SK-N-MC (cell line): ENCODE measurements at regions not wholly inside any gene's neighbourhood (a gene's known extent, or its start where the extent isn't known, plus 50 kb on each side); places are given as distances from the start of the nearest gene placed in this dataset.

Source experiments
- FOXP2 ChIP-seq: optimal IDR thresholded peaks from 2 replicates; pipeline ENCODE3; 2011; ENCODE audit warnings: mild to moderate bottlenecking, moderate library complexity; ENCODE audit not compliant: insufficient read depth; ENCODE audit errors: extremely low read length, control extremely low read depth
- POLR2AphosphoS5 ChIP-seq: IDR thresholded peaks from 2 replicates; pipeline ENCODE4 v1.6.1; 2012; ENCODE audit warnings: mild to moderate bottlenecking, low read depth, low read length, borderline replicate concordance

DNA sequence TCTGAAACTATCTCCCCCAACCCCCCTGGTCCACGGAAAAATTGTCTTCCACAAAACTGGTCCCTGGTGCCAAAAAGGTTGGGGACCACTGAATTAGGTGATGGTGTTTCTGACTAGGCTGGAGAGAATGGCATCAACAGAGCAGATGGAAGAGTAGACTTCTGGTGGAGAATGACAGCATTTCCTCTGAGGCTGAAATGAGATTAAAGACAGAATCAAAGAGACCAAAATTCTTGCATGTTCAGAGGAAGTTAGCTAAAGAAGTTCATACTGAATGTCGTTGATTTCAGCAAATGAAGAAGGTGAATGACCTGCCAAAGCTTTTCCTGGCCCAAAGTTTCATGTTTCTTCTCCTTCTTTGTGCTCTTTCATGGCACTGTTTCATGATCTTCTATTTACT is 188.2 kb upstream of the RUNX1 start:
- TF ChIP-seq POLR2AphosphoS5 (no peak), FOXP2 (no peak)
